Adipocyte (in vitro differentiated cells): ENCODE measurements at regions not wholly inside any gene's neighbourhood (a gene's known extent, or its start where the extent isn't known, plus 50 kb on each side); places are given as distances from the start of the nearest gene placed in this dataset.

Experiments
- DNase-seq: peaks from one replicate; pipeline ENCODE4 v3.0.0-alpha.2; 2015; ENCODE audit warnings: low read depth
- H3K27me3 ChIP-seq: replicated peaks from 2 replicates; pipeline ENCODE4 v1.7.0; 2013; ENCODE audit warnings: mild to moderate bottlenecking, low read length, moderate library complexity; ENCODE audit not compliant: control insufficient read depth, insufficient read depth
- H3K36me3 ChIP-seq: 2 replicates; pipeline ENCODE4 v1.7.0; 2013; ENCODE audit warnings: low read length, mild to moderate bottlenecking, moderate library complexity; ENCODE audit not compliant: control insufficient read depth, insufficient read depth, severe bottlenecking
- H3K4me1 ChIP-seq: 2 replicates; pipeline ENCODE4 v1.7.0; 2013; ENCODE audit warnings: mild to moderate bottlenecking, low read length, moderate library complexity; ENCODE audit not compliant: control insufficient read depth, insufficient read depth
- H3K4me3 ChIP-seq: 2 replicates; pipeline ENCODE4 v1.7.0; 2013; ENCODE audit warnings: mild to moderate bottlenecking, low read length, moderate library complexity
- H3K9ac ChIP-seq: 2 replicates; pipeline ENCODE4 v1.7.0; 2013; ENCODE audit warnings: mild to moderate bottlenecking, low read length, moderate library complexity
- H3K9me3 ChIP-seq: 2 replicates; pipeline ENCODE4 v1.7.0; 2013; ENCODE audit warnings: mild to moderate bottlenecking, low read length, moderate library complexity; ENCODE audit not compliant: control insufficient read depth

- no peak for DNase-seq
- Histone ChIP-seq H3K4me1 (peaks cover 8% of the 10 kb centered on the region), H3K9me3 (no peaks in the 10 kb centered on the region), H3K4me3 (no peak overlapping the region), H3K27me3 (no peaks in the 10 kb centered on the region), H3K9ac (no peak overlapping the region), H3K36me3 (no peaks in the 10 kb centered on the region)
Measured at GRCh38 chr12:84807249-84807648, 105.3 kb downstream of the SLC6A15 start.

GRCh38 chr12:84805474-84805858 lies 107.1 kb downstream of the SLC6A15 start:
- no peaks in the 10 kb centered on the region for H3K9me3 ChIP-seq
- no peak overlapping the region for H3K4me3 ChIP-seq
- H3K9ac ChIP-seq: no peak overlapping the region
- DNase-seq: no peak
- no peaks in the 10 kb centered on the region for H3K36me3 ChIP-seq
- peaks cover 8% of the 10 kb centered on the region for H3K4me1 ChIP-seq
- no peaks in the 10 kb centered on the region for H3K27me3 ChIP-seq

DNA sequence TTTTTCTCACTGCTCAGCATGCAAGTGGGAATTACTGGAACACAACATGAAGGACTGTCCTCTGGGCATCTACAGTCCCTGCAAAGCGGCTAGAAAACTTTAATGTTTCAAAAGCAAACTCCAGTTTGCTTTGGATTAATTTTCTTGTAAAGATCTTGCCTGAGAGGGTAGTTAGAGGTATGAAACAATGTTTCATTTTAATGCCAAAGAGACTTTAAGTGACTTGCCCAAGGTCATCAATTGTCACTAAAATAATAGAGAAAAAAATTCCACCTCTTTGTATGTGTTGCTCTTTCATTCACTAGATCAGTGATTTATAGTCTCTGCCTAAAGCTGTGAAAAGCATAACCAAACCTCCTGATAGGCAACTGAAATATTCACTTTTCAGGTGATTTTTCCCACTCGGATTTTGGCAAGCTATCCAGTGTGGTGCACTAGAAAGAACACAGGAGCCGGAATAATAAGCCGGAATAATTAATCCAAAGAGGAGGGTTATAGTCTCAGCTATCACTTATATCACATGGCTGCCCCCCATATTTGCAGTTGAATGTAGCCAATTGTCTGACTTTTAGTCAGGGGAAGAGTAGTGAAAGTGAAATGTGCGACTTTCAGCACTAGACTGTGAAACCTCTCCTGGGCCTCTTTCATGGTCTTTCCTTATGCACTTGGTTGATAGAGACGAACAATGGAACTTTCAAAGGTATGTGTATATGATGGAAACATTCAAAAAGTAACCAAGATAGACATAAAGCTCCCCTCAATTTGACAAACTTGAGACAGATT lies 107.7 kb downstream of the SLC6A15 start:
- H3K36me3 ChIP-seq: no peaks in the 10 kb centered on the region
- no peaks in the 10 kb centered on the region for H3K9me3 ChIP-seq
- DNase-seq: no peak
- H3K27me3 ChIP-seq: no peaks in the 10 kb centered on the region
- H3K4me1 ChIP-seq: peaks cover 8% of the 10 kb centered on the region
- H3K4me3 ChIP-seq: no peak overlapping the region
- H3K9ac ChIP-seq: no peak overlapping the region

DNA sequence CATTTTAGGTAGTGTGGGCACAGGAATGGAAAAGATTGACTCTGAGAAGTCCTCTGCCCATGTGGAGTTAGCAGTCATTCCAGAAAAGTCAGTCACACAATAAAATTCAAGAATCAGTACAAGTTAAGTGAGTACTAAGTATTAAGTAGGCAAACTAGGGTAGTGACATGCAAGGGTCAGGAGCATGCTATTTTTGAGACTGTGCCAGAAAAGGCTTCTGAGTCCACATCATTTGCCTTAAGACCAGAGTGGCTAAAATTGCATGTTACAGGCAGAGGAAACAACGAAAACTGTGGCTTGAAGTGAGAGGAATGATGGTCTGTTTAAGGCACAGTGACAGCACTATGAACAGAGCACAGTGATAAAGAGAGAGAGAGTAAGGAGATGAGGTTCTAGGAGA lies 108.9 kb downstream of the SLC6A15 start:
- H3K27me3 ChIP-seq: no peaks in the 10 kb centered on the region
- no peak overlapping the region for H3K4me3 ChIP-seq
- no peaks in the 10 kb centered on the region for H3K36me3 ChIP-seq
- DNase-seq: no peak
- H3K4me1 ChIP-seq: peaks cover 8% of the 10 kb centered on the region
- no peak overlapping the region for H3K9ac ChIP-seq
- no peaks in the 10 kb centered on the region for H3K9me3 ChIP-seq

- Histone ChIP-seq H3K4me3 (no peak overlapping the region), H3K27me3 (no peaks in the 10 kb centered on the region), H3K9ac (no peak overlapping the region), H3K36me3 (no peaks in the 10 kb centered on the region), H3K9me3 (no peaks in the 10 kb centered on the region), H3K4me1 (peaks cover 4% of the 10 kb centered on the region)
- no peak for DNase-seq
Measured at GRCh38 chr12:84802161-84802560, 110.4 kb downstream of the SLC6A15 start.

- DNase-seq: peak; percentile 26
- Histone ChIP-seq H3K4me1 (peaks cover 6% of the 10 kb centered on the region), H3K27me3 (no peaks in the 10 kb centered on the region), H3K36me3 (no peaks in the 10 kb centered on the region), H3K9ac (no peak overlapping the region), H3K9me3 (no peaks in the 10 kb centered on the region), H3K4me3 (no peak overlapping the region)
Measured at GRCh38 chr12:84793558-84794367, 118.8 kb downstream of the SLC6A15 start.

DNA sequence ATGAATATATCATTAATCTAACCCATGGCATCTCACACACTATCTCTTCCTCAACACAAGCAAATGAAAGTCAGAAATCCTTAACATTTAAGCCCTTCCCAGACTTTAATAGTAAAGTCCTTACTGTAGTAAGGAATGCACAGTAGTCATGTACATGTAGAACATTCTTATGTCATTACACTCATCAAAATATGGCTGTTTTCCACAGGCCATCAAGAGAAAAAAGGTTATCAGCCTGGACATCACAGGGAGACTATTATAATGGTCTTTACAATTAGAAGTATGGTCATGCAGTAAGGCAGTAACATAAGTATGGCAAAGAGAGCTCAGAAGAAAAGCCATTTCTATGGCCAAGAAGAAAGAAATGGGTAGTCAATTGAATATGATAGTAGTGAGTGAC lies 121.2 kb downstream of the SLC6A15 start:
- H3K4me1 ChIP-seq: peaks cover 6% of the 10 kb centered on the region
- no peak overlapping the region for H3K4me3 ChIP-seq

DNA sequence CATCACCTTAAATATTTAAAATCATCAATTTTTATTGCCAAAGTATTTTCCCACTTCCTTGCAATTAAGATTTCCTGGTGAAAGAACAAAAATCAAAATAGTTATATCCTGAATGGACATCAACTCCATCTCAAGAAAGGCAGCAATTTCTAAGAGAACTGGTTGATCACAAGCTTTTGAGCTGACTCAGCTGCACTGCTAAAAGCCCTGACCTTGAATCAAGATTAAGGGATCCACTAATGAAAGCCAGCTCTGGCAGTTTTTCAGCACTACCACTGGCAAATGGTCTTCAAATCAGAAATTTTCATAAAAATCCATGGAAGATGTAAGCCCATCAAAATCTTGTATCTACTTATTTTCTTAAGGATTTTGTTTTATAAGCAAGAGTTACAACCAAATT lies 123.4 kb downstream of the SLC6A15 start:
- H3K4me3 ChIP-seq: no peak overlapping the region
- no peak for DNase-seq
- H3K9me3 ChIP-seq: no peaks in the 10 kb centered on the region
- H3K36me3 ChIP-seq: no peaks in the 10 kb centered on the region
- no peak overlapping the region for H3K9ac ChIP-seq
- no peaks in the 10 kb centered on the region for H3K27me3 ChIP-seq
- peaks cover 6% of the 10 kb centered on the region for H3K4me1 ChIP-seq

More for the DNA sequence above, 121.2 kb downstream of the SLC6A15 start:
- Histone ChIP-seq H3K9me3 (no peaks in the 10 kb centered on the region), H3K9ac (no peak overlapping the region), H3K27me3 (no peaks in the 10 kb centered on the region), H3K36me3 (no peaks in the 10 kb centered on the region)
- DNase-seq: peak; percentile 18

DNA sequence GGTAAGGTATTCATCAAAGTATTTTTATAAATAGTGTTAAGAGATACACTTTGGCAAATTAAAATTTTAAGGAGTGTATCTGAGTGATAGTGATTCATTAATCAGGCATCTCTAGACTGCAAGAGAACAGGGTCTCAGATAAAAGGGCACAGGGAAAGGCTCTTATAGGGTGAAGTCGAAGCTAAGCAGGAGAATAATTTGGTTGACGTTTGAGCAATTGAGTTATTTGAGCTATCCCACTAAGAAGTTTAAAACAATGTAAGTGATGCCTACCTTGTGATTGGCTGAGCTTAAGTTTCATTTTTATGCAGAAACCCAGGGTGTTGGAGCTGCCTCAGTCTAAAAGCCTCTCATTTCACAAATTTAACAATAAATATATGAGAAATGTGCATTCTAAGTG lies 125.3 kb downstream of the SLC6A15 start:
- H3K27me3 ChIP-seq: no peaks in the 10 kb centered on the region
- H3K9ac ChIP-seq: no peak overlapping the region
- no peaks in the 10 kb centered on the region for H3K4me1 ChIP-seq
- no peaks in the 10 kb centered on the region for H3K36me3 ChIP-seq
- H3K4me3 ChIP-seq: no peak overlapping the region
- no peak for DNase-seq
- H3K9me3 ChIP-seq: no peaks in the 10 kb centered on the region

DNA sequence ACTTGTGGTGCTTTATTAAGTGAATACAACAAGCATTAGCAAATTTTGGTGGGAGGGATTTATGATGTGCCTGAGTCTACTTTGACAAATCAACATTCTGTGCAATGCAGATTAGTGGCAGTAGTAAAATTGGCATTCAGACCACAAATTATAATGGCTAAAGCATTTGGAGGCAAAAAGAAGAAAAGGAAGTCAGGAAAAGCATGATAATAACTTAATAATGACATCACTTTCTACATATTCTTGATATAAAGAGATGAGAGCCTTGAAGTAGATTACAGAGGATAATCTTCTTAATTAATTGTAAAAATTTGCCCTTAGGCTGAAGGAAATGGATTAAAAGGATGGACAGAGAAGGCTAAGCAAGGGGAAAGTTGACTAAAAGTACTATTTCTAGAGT lies 126.0 kb downstream of the SLC6A15 start:
- Histone ChIP-seq H3K27me3 (no peaks in the 10 kb centered on the region), H3K36me3 (no peaks in the 10 kb centered on the region), H3K4me3 (no peak overlapping the region), H3K4me1 (no peaks in the 10 kb centered on the region), H3K9ac (no peak overlapping the region), H3K9me3 (no peaks in the 10 kb centered on the region)
- DNase-seq: no peak

DNA sequence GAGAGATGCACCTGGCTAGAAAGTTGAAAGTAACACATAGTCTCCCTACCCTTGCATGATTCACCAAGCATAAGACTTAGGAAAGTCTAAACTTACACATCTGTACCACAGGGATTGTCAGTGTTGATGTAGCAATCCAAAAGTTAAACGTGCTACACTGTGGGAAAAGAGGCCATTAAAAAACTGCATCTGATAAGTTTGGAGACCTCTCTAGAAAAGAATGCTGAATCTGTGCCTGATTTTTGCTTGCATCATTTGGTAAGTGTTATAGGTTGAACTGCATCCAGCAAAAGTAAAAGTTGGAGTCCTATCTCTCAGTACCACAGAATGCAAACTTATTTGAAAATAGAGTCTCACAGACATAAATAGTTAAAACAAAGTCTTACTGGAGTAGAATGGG lies 126.6 kb downstream of the SLC6A15 start:
- Histone ChIP-seq H3K9me3 (no peaks in the 10 kb centered on the region), H3K27me3 (no peaks in the 10 kb centered on the region), H3K36me3 (no peaks in the 10 kb centered on the region), H3K4me1 (no peaks in the 10 kb centered on the region), H3K9ac (no peak overlapping the region), H3K4me3 (no peak overlapping the region)
- peak; percentile 9 for DNase-seq
